Raji (cell line): ENCODE measurements at regions not wholly inside any gene's neighbourhood (a gene's known extent, or its start where the extent isn't known, plus 50 kb on each side); places are given as distances from the start of the nearest gene placed in this dataset.

Experiments
- POLR2A ChIP-seq: IDR thresholded peaks from 2 replicates; pipeline ENCODE4 v1.6.1; 2011; ENCODE audit warnings: low read depth, low read length, control low read depth; ENCODE audit not compliant: insufficient read depth

DNA sequence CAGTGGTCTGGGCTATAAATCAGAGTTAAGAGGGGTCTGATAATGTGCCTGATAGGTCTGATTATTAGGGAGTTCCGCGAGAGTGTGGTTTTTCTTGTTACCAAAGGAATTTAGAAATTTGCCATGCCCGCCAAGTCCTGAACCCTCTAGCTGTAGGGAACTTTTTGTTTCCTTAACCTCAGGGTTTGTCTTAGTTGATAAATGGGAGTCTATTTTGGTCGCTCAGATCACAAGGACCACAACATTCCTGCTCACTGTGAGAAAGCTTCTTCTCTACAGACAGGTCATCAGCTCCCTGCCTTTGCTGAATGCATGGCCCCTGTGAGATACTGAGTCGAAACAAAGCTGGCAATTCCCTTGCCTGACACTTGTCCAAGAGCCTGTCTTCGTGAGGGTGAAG, 497.8 kb downstream of the HS3ST4 start:
- no peak for TF ChIP-seq POLR2A

- no peak for TF ChIP-seq POLR2A
Measured at GRCh38 chr16:26194526-26194925, 502.8 kb downstream of the HS3ST4 start.

DNA sequence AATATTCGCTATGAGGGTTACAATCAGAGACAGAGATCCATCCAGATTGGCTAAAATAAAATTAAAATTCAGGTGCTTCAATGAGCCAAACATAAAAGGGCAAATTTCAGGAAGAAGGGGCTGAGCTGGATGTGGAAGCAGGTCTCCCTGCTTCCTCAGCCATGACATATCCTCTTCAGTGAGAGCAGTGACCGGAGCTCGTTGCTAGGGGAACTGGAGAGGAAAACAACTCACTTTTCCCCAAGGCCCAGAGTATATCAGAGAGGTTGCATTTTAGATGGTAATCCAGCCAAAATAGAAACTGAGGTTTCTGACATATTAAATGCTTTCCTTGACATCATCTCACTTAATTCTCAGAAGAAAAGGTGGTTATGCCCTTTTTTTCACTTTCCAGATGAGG, 503.5 kb downstream of the HS3ST4 start:
- no peak for TF ChIP-seq POLR2A

DNA sequence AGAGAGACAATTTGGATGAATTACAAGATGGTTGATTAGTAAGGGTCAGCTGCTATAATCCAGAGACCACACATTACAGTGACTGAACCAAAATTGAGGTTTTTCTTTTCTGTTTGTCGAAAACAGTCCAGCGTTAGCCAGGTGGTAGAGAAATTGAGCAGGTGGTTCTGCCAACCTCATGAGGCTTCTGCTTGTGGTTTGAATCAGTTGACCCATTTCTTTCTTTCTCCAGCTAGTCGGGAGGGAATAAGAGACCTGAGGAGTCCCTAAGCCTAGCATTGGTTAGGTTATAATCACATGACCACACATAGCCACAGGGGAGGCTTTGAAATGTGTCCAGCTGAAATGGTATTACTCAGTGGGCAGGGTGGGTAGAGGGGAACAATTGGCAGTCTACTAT, 504.6 kb downstream of the HS3ST4 start:
- no peak for TF ChIP-seq POLR2A

GRCh38 chr16:26196802-26197201, 505.0 kb downstream of the HS3ST4 start:
- no peak for TF ChIP-seq POLR2A

DNA sequence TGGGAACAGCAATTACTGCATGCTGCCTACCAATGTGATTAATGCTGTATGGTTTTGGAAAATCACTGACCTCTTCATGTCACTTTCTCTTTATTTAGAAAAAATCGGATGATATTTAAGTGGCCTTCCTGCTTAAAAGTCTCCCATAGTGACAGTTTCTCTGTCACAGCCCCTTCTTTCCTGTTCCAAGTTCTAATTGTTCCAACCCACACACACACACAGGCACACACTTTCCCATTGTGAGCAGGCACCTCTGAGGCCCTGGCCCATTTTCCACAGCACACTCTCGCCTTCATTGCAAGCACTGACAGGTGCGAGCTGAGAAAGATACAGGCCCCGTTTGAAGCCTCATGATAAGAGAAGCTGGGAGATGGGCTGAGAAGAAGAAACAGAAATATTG, 505.9 kb downstream of the HS3ST4 start:
- TF ChIP-seq POLR2A: no peak

- no peak for TF ChIP-seq POLR2A
Measured at GRCh38 chr16:26198221-26198620, 506.5 kb downstream of the HS3ST4 start.

DNA sequence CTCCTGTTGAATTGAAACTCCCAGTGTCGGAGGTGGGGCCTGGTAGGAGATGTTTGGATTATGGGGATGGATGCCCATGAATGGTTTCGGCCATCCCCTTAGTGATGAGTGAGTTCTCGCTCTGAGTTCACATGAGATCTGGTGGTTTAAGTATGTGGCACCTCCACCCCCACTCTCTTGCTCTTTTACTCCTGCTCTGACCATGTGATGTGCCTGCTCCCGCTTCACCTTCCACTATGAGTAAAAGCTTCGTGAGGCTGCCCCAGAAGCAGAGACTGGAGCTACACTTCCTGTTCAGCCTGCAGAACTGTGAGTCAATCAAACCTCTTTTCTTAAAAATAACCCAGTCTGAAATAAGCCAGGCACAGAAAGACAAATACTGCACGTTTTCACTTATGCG, 512.4 kb downstream of the HS3ST4 start:
- no peak for TF ChIP-seq POLR2A

- TF ChIP-seq POLR2A: no peak
Measured at GRCh38 chr16:26211542-26211941, 519.8 kb downstream of the HS3ST4 start.

DNA sequence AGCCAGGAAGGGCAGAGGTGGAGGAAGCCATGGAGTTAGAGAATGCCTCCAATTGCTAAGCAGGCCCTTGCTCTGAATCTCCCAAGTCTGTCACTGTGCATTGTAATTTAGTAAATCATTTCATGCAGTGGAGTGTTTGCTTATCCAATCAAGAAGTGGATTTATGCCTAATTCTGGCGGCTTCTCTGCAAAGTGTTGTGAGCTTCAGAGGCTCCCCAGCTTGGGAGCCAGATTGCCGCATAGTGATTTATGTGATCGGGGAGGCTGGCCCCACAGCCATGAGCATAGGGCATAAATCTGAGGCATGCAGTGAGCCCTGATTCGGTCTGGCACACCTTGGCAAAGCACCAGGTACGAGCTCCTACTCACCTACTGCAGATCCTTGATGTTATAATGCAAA, 520.8 kb downstream of the HS3ST4 start:
- TF ChIP-seq POLR2A: no peak

GRCh38 chr16:26214581-26215174, 522.9 kb downstream of the HS3ST4 start:
- no peak for TF ChIP-seq POLR2A

DNA sequence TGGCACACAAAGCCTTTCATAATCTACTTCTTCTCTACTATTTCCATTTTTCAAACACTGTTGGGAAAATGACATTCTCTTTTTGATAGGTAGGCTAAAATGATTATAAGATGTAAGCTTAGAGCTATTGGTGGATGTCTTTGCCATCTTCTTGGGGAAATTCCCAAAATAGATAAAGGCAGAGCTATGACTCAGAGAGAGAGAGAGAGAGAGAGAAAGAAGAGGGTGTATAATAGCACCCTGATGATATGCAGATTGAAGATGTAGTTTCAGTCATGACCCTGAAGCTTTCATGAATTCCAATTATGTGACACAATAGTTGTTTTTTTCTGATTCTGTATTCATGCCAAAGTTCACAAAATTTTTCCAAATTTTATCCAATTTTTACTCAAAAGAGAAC, 529.1 kb downstream of the HS3ST4 start:
- TF ChIP-seq POLR2A: no peak

DNA sequence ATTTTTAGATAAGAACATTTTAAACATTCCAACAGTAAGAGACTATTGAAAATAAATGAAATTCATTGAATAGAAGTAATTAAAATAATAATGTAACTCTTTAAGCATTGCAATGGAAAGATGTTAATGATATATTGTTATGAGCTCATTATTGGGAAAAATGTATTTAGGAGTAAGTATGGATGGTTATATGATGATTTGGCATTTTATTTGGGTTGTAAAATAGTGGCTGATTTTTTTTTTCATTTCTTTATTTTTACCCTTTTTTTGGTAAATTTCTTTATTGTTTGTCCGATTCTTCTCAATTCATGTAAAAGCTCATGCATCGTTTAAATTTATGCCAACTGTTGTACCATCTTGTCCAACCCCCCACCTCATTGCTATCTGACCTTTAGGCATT, 539.9 kb downstream of the HS3ST4 start:
- TF ChIP-seq POLR2A: no peak

DNA sequence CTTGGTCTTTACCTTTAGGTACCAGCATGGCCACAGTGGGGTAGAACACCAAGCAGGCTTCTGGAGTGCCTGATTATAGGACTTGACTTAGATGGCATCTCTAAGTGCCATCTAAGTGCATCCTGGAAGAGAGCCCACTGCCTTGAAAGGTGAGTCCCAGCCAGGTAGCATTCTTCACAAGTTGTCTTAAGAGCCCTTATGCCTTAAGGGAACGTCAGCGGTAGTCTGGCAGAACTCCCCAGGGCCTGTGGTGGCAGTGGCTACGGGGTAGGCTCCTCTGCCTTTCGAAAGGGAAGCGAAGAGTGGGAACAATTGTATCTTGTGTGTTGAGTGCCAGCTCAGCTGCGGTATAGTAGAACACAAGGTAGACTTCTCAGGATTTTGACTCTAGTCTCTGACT, 549.0 kb downstream of the HS3ST4 start:
- TF ChIP-seq POLR2A: no peak

- TF ChIP-seq POLR2A: no peak
Measured at GRCh38 chr16:26247063-26247462, 555.3 kb downstream of the HS3ST4 start.

- TF ChIP-seq POLR2A: no peak
Measured at GRCh38 chr16:26252598-26252997, 560.8 kb downstream of the HS3ST4 start.

GRCh38 chr16:26261621-26262020, 569.9 kb downstream of the HS3ST4 start:
- no peak for TF ChIP-seq POLR2A

- no peak for TF ChIP-seq POLR2A
Measured at GRCh38 chr16:26263406-26263805, 571.6 kb downstream of the HS3ST4 start.

DNA sequence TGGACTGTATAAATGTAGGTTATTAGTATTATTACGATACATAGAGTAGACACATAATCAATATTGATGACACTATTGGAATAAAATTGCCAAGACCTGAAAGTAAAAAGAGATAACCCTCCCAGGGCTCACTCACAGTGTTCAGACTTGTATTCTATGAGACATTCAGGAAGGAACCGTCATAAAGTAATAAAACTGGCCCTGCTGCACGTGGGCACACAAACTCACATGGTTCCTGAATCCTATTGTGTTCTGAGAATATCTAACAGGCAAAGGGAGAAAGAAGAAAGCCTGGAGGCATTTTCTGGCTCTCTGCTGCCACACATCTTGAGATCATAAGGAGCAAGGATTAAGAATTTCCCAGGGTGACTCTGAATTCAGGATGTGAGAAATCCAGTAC, 575.9 kb downstream of the HS3ST4 start:
- no peak for TF ChIP-seq POLR2A

GRCh38 chr16:26269673-26270072, 577.9 kb downstream of the HS3ST4 start:
- TF ChIP-seq POLR2A: no peak
